NCI-H2171 (cell line): ENCODE measurements at regions not wholly inside any gene's neighbourhood (a gene's known extent, or its start where the extent isn't known, plus 50 kb on each side); places are given as distances from the start of the nearest gene placed in this dataset.
A peak's percentile ranks its signal among the peaks of the same experiment; 100 is the strongest.

Source experiments
- DNase-seq: peaks from one replicate; lab custom pipeline; 2025; lab: John Stamatoyannopoulos, UW

DNA sequence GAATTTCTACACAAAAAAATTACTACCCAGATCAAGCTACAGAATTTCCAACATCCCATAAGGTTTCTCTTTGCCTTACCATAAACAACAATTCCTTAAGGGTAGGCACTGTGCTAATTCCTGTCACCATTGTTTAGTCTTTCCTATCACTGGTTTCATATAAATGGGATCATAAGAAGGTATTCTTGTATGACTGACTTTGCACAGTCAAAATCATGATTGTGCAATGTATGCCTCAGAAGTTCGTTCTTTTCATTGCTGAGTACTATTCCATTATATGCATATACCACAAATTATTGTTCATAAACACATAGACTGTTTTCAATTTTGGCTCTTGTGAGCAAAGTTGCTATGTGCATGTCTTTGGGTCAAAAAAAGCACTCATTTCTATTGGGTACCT, 611.6 kb upstream of the CADM1 start:
- DNase-seq, result no peak

DNA sequence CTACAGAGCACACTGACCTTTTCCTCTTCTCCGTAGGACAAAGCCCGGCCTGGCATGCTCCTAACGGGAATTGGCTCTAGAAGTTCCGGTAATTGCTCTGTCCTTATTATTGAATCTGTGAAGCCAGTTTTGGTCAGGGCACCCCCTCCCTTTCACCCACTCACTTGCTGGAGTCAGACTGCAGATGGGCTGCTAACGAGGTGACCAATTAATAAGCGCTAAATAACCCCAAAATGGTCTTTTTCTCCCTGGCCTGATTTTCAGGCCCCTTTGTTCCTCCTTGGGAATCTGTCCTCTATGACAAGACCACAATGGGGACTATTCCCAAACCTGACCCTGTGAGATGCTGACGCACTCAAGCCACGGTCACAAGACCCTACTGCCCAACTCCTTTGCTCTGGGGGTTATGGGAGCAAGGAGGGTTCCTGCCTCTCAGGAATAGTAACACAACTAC, 610.0 kb upstream of the CADM1 start:
- DNase-seq, result no peak

DNA sequence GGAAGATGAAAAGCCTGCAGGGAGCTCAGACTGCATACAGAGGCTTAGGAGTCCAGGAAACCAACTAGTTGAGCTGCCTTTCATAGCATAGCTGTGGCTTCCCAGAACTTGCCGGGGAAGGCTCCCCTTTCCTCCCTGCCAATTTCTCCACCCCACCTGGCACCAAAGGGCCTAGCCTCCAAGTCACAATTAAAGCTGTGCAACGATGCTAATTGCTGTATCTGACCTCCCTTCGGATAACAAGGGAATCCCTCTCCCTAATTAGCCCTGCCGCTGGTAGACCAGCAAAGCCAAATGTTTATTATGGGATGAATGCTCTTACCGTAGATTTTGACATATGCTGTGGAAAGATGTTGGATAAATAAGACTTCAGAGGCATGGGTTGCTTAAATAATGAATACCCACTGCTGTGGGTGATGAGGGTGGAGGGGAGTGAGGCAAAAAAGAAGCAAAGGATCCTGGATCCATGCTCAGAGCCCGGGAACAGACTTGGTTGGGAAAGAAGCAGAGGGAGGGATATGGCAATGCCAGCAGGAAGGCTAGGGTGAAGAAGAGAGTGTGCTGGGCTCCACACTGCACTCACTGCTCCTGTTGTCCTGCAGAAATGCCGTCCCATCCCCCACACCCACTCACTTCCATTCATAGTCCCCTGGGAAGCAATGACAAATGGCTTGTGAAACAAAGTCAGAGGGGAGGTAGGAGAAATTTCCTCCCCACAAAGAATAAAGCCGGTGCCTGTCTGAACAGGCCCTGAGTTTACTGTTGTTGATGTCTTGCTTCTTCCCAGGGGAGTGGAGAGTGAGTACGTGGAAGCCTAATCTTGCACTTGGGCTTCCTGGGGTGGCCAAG, 608.1 kb upstream of the CADM1 start:
- DNase-seq, result peak; percentile 89

DNA sequence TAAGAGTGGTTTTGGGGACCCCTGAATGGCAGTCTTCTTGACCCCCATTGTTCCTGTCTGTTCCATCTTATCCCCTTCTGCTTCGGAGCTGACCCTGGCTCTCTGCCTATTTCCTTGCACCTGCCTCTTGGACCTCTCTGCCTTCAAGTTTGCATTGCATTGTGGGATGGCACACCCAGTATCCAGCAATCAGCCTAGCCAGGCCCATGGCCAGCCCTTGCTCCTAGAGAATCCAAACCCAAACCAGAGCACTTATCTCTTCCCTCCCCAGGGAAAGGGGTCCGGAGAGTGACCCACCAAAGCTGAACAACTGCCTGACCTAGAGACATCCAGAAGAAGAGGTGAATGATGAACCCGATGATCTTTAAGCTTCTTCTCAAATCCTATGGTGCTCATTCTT, 607.3 kb upstream of the CADM1 start:
- DNase-seq, result no peak

DNA sequence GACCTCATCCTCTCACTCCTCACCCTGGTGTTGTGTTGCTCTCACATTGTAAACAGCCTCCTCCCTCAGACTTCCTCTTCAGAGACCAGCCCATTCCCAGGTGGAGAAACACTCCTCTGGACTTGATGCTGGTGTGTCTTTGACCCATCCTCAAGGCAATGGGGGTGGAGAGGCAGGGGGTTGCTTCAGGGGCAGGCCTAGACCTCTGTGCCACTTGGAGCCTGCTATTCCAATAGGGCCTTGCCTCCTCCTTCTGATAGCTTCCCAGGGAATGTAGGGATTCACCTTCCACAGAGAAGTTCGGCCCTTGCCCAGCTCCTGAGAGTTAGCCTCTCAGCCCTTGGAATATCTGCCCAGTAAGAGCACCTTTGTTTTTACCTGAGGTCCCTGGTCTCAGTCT, 606.6 kb upstream of the CADM1 start:
- no peak for DNase-seq

DNA sequence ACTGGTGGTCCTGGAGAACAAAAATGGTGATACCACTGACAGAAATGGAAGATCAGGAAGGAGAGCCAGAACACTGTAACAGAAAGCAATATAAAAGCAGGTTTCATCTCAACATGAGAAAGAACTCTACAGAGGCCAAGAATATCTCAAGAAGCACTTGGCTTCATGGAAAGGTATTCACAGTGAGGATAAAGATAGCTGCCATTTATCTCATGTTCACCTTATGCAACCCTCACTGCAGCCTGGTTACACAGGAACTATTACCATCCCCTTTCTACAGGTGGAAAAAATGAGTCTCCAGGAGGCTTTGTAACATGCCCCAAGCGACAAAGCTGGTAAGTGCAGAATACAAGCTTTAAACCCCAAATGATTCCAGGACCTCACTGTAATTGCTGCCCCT, 606.1 kb upstream of the CADM1 start:
- no peak for DNase-seq

DNA sequence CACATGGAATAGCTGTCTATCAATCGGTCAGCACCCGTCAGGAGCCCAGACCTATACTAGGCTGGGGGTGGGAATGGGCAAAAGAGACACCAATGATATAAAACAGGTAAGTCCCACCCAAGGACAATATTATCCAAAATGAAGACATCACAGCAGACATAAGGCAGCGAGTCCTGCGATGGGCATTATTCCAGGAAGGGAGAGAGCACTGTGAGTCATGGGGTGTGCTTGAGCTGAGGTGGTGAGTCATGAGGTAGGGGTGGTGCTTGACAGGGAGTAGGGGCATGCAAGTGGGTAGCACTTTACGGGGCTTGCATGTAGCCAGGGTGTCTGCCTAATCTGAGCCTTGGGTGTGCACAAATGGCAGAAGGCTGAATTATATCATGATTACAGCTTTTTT, 605.0 kb upstream of the CADM1 start:
- DNase-seq, result no peak

DNA sequence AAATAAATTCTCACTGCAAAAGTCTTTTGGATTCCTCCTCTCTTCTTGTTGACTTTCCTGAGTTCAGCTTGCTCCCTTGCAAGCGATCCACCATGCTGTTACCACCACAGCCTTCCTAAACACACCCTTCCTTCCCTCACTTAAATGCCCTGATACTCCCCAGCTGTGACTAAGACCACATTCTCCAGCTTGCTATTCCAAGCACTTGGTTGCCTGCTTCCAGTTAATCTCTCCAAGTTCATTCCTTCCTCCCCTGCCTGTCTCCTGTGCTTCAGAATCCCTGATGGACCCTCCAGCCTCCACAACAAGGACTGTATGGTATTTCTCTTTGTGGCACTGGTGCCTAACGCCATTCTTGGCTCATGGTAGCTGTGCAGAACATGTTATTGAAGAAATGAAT, 603.9 kb upstream of the CADM1 start:
- DNase-seq, result no peak

DNA sequence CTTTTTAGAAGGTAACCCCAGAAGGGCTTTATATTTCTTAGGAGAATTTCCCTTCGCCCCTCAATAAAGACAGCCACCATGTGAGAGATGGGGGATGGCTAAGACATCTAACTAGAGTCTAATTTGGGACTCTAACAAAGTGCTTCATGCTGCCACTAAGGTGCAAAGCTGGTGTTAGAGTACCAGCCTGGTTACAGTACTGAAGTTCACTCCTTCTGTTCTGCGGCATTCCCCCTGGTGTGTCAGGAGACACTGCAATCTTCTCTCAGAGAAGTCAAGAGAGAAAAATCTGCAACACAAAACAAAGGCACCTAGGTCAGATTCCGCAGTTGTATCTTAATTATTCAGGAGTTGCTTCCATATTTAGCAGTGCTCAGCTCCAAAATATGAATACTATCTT, 603.0 kb upstream of the CADM1 start:
- no peak for DNase-seq

DNA sequence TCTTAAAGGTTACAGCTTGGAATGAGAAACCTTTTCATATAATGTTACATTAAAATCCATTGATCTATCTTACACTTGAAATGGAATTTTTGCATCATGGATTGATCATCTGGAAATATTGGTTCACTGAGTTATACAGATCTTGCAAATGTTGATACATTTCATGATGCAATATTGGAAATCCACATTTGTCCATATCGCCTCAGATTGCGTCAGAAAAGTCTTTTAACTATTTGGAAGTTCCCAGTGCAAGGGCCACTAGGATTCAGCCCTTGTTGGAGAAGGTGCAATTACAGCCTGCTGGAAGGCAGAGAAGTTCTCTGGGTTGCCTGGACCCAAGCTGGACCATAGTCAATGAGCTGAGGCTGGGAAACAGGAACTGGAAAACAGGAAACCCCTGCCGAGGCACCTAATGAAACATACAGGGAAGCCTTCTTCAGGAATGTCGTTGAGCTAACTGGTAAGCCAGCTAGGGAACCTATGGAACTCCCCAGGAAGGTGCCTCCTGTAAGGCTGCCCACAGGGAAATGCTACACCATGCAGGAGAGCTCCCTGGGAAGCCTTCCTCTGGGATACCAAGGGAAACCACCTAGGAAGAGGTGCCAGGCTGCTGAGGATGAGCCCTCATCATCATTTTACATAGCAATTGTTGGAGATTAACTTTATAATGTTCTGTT, 600.4 kb upstream of the CADM1 start:
- DNase-seq, result no peak

DNA sequence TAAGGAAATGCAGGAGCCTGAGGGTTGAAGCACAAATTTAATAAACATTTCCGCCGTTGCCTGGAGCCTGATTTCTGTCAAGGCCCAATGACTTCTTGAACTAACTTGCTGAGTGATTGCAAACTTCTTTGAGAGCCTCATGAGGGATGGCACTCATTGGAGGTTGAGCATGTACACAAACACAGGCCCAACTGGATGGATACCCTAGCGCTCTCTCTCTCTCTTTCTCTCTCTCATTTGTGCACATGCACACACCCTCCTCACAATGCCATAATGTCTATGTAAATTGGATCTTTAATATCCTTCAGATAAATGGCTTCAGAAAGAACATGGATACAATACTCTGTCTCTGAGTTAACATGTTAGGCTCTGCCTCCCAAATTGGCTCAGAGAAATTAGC, 597.7 kb upstream of the CADM1 start:
- DNase-seq, result no peak

DNA sequence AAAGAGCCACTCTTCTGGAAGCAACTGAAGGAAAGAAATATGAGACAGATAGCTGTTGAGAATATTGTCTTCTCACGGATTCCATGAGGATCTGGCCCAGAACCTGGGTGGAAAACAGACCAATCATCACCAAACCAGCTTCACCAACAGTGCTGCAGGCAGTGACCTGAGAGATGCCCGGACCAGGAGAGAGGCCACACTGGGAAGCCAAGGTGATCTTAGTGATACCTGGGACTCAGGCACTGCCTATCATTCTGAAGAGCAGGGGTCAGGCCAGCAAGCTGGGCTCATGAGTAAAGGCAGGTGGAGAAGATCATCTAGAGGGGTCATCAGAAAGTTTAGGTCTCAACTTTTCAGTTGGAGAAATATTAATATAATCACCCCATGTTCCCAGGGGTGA, 595.8 kb upstream of the CADM1 start:
- no peak for DNase-seq

DNA sequence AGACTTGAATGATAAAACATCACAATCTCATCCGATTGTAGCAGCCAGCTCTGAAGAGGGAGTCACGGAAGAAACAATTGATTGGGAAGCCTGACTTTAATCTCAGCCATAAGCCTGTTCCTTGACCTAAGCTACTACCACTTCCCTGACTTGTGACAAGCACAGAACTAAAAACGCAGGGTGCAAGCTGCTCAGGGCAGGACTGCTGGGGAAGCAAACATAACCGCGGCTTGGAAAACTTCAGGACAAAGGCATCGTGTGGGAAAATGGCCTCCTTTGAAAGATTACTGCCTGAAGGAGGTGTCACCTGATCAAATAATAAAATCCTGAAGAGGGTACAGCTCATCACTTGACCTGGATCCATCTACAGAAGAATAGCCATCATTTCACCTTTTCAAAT, 595.3 kb upstream of the CADM1 start:
- DNase-seq, result no peak

DNA sequence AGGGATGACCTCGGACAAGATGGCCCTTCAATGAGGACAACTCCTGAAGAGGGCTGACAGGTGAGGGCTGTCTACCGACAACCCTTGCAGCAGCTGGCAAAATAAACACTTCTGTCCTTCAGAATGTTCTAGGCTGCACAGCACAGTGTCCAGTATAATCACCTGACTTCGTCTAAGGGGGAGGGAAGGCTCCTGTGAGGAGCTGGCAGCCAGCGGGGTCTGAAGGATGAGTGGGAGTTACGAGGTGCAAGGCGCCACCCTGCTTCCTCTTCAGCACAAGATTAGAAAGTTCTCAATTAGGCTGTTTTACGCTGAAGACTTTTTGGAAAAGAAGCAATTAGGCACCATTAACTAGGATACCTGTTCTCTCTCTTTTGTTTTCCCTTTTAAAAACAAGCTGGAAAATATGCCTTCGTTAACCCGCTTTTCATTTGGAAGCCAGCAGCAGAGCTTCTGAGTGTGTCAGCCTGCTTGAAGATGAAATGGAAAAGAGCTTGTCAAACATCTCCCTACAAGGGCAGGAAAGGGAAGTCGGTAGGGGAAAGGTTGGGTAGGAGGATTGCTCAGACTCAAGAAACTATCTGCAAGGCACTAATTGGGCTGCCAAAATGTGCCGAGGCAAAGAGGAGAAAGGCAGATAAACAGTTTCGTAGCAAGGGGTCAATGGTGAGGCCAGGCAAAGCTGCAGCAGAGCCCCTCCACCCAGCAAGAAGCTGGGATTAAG, 592.2 kb upstream of the CADM1 start:
- no peak for DNase-seq

DNA sequence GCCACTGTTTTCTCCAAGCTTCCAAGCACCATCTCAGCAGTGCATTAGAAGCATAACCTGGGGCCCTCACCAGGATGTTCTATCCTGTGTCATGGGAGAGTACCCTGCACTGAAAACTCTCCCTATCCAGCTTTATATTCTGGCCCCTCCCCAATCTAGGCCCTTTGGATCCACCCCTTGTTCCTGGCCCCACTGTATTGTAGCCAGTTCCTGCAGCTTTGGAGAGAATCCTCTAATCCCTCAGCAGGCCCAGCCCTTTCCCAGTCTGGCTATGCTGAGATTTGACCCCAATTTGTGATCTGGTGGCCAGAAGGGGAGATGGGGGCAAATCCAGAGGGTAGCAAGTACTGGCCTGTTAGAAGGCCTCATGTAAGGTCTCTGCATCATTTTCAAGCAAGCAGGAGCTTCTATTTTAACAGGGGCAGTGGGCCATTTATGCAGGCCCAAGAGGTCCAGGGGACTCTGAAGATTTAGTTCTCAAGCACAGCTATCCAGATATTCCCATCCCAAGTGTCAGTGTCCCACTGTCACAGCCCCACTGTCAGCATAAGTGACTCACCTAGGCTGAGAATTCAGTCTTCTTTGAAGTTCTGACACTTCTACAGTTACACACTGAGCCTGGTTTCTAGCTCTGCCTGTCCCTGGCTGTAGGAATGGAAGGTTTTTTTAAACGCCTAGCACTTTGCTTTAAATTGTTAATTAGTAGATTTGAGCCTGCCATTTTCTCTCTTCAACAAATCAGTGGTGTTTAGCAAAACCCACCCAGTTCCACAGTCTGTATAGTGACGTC, 589.5 kb upstream of the CADM1 start:
- no peak for DNase-seq

DNA sequence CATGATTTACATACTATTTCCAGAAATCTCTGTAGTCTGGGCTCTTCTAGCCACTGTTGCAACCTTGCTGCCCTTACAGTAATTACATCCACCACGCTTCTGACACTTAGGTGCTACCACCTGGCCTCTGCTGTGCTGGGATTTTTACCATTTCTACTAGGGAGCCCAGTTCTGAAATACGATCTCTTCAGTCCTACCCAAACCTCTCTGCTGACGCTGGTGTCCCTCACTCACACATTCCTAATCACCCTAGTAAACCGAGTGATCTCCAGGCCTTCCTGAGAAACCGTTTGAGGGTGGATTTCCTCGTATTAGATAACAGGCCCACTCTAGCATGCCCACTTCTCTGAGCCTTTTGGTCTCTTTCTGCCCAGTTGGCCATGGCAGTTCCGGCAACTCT, 588.9 kb upstream of the CADM1 start:
- no peak for DNase-seq

DNA sequence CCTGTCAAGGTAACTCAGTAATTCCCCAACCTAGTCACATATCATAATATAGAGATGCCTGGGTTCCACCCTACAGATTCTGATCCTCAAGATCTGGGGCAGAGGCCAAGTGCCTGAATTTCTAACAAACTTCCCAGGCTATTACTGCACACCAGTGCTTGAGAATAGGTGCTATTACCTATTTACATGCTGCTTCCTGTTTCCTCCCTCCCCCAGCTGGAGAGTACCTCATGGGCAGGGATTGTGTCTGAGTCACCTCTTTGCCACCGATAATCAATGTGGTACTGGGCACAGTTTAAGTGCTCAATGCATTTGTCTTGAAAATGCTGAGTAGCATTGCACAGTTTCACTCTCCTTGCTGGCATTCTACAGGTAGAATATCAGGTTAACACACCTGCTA, 582.2 kb upstream of the CADM1 start:
- no peak for DNase-seq

DNA sequence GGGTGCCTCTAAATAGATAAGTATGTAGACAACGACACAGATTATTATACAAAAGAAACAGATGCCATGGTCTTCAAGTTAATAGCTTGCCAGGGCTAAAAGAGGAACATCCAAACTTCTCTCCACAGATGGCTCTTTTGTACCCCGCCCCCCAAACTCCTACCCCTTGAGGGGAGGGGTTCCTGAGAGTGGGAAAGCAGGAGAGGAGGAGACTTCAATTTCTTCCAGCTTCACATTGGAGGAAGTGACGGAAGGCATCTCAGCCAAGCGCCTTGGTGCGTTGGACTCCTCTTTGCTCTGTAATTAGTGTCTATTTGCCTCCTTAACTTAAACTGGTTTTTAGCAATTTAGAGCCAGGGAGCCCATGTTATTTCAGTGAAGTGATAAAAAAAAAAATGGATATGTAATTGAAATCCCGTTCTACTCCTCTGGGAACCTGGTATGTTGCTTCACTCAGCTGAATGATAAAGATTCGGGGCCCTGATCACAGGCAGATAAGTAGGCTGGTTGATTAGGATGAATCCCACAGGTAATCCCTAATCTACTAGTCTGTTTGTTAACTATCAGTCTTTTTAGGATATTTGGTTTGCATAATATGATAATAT, 580.9 kb upstream of the CADM1 start:
- no peak for DNase-seq

DNA sequence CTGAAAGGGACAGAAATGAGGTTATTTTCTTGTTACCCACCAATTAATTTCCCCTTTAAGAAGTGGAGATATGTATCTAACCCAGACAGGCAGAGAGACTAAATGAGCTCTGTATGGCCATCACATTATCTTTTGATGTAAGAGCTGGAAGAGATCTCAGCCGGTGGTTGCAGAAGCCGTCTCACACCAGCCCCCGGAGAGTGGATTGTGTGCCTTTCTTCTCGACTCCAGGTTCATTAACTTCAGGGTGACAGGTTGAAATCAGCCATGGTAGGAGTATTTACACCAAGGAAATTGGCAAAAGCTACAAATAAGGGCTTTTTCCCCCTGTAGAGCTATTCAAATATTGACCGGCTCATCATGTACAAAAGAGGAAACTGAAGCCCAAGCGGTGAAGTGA, 580.3 kb upstream of the CADM1 start:
- DNase-seq, result no peak

DNA sequence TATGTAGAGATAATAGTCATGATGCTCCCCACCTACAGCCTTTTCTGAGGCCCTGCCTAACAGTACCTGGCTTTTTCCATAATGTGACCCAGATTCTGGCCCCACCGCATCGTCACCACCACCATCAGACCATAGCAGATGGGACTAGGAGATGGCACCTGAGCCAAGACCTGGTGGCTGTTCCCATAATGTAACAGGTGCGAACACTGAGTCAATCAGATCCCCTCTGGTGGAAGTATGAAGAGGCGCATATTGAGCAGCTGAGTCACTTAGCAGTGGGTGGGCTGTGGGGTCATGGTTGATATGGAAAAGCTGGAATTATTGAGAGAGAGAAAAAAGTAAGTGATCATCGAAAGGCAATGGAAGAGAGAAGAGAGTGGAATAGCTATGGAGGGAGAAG, 578.0 kb upstream of the CADM1 start:
- no peak for DNase-seq

DNA sequence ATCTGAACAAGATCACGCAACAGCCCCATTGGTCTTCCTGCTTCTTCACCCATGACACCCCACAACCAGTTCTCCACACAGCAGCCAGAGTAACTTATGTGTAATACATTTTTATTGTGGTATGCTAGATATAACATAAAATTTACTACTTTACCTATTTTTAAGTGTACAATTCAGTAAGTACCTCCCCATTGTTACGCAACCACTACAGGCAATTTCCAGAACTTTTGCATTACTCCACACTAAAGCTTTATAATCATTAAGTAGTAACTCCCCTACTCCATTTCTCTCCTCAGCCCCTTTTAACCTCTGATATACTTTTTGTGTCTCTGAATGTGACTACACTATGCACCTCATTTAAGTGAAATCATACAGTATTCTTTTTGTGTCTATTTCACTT, 575.4 kb upstream of the CADM1 start:
- DNase-seq, result no peak

DNA sequence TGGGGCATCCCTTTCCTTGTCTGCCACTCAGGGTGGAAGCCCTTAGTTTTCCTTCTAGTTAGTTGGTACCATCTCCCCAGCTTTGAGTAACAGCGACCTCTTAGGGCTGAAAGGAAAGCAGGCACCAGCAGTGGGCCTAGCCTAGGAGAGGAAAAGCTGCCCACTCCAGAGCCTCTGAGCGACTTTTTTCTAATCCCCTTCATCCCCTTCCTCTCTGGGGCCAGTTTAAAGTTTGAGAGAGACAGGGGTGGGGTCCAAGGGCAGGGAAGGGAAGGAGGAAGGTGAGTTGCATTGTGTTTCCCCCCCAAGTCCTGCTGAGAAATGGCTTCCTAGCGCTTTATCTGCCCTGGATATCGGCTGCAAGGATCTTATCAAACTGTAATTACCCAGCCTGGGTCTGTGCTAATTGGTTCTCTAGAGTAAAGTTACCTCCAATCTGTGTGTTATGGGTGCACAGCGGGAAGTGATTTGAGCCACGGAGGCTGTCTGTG, 573.9 kb upstream of the CADM1 start:
- DNase-seq, result no peak
